B cell (primary cell): ENCODE measurements at regions not wholly inside any gene's neighbourhood (a gene's known extent, or its start where the extent isn't known, plus 50 kb on each side); places are given as distances from the start of the nearest gene placed in this dataset.

Source experiments
- ATAC-seq: fragments of 200-7000 bp; cut with Tn5 transposase; one replicate; pipeline ENCODE4 v1.10.0; 2021; ENCODE audit warnings: low read depth, mild to moderate bottlenecking, moderate number of reproducible peaks, moderate library complexity
- CTCF ChIA-PET: fragments of 350-600 bp; sonication (Branson Sonifier 250); formaldehyde crosslinking; loops from one replicate; lab custom pipeline; 2021; ENCODE audit warnings: antibody characterized with exemption, inconsistent platforms; lab: Charles Lee
- POLR2A ChIA-PET: fragments of 350-600 bp; sonication (Branson Sonifier 250); formaldehyde crosslinking; loops from one replicate; lab custom pipeline; 2021; ENCODE audit warnings: antibody characterized with exemption; lab: Charles Lee
- DNase-seq: peaks from one replicate; pipeline ENCODE4 v3.0.0; 2013
- H2AFZ ChIP-seq: 2 replicates; pipeline ENCODE4 v1.6.1; 2012; ENCODE audit warnings: mild to moderate bottlenecking, low read depth, low read length; ENCODE audit not compliant: insufficient read depth, poor library complexity, severe bottlenecking
- H3K27ac ChIP-seq, 2 donors: 1 replicate in 1 of 2; 2 replicates in 1 of 2; pipeline ENCODE4 v1.5.1; 2012 to 2013; ENCODE audit warnings: low read length in 2 of 2, mild to moderate bottlenecking in 2 of 2, moderate library complexity in 1 of 2
- H3K27me3 ChIP-seq, 4 experiments: fragments of 200-600 bp in 1 of 4; sonication (generic) in 1 of 4; replicated peaks in 1 of 4; 1 replicate in 2 of 4; 2 replicates in 2 of 4; pipeline versions ENCODE4 v1.6.1 to v1.7.0; 2013 to 2016; ENCODE audit warnings: low read length in 3 of 4, mild to moderate bottlenecking in 2 of 4, mixed read lengths in 1 of 4, moderate library complexity in 1 of 4; ENCODE audit not compliant: insufficient read depth in 4 of 4, control insufficient read depth in 3 of 4; ENCODE audit errors: control extremely low read depth in 1 of 4
- H3K36me3 ChIP-seq, 2 experiments: replicated peaks in 1 of 2; 1 replicate in 1 of 2; 2 replicates in 1 of 2; pipeline versions ENCODE4 v1.6.1 to v1.7.1; 2013; ENCODE audit warnings: low read length in 1 of 2; ENCODE audit not compliant: insufficient read depth in 2 of 2, control insufficient read depth in 1 of 2; ENCODE audit errors: control extremely low read depth in 1 of 2, extremely low read depth in 1 of 2
- H3K4me1 ChIP-seq, 2 donors: fragments of 200-600 bp in 1 of 2; sonication (generic) in 1 of 2; 1 replicate in 1 of 2; 2 replicates in 1 of 2; pipeline versions ENCODE4 v1.5.1 to v1.6.1; 2013 to 2017; ENCODE audit warnings: low read length in 2 of 2; ENCODE audit not compliant: control insufficient read depth in 2 of 2, insufficient read depth in 2 of 2
- H3K4me2 ChIP-seq: replicated peaks from 2 replicates; pipeline ENCODE3; 2012; ENCODE audit warnings: mild to moderate bottlenecking, low read depth, low read length; ENCODE audit not compliant: poor library complexity, severe bottlenecking
- H3K4me3 ChIP-seq, 5 experiments: fragments of 200-600 bp in 1 of 5; sonication (generic) in 1 of 5; 1 replicate in 3 of 5; 2 replicates in 2 of 5; pipeline versions ENCODE4 v1.5.1 to v1.7.0; 2011 to 2016; ENCODE audit warnings: low read length in 4 of 5, mild to moderate bottlenecking in 4 of 5, low read depth in 2 of 5, control low read depth in 1 of 5, moderate library complexity in 1 of 5; ENCODE audit not compliant: insufficient read depth in 1 of 5; ENCODE audit errors: control extremely low read depth in 1 of 5, extremely low read depth in 1 of 5
- H3K79me2 ChIP-seq: fragments of 200-600 bp; sonication (generic); one replicate; pipeline ENCODE4 v1.6.0; 2016; ENCODE audit warnings: low read length; ENCODE audit not compliant: control insufficient read depth, insufficient read depth
- H3K9ac ChIP-seq: fragments of 200-600 bp; sonication (generic); 2 replicates; pipeline ENCODE4 v1.6.1; 2017; ENCODE audit warnings: mild to moderate bottlenecking, low read length, moderate library complexity
- H3K9me3 ChIP-seq, 3 donors: one replicate each; pipeline versions ENCODE4 v1.6.1 to v1.7.1; 2013; ENCODE audit warnings: low read length in 2 of 3; ENCODE audit not compliant: control insufficient read depth in 2 of 3, insufficient read depth in 1 of 3; ENCODE audit errors: control extremely low read depth in 1 of 3
- H4K20me1 ChIP-seq: 2 replicates; pipeline ENCODE4 v1.6.0; 2012; ENCODE audit warnings: mild to moderate bottlenecking, low read length; ENCODE audit not compliant: insufficient read depth, control insufficient read depth, poor library complexity, severe bottlenecking
- H3K27ac Mint-ChIP-seq: one replicate; pipeline ENCODE4 v1.8.0; 2021; ENCODE audit warnings: mixed read lengths
- H3K27me3 Mint-ChIP-seq: one replicate; pipeline ENCODE4 v1.8.0; 2021; ENCODE audit warnings: mixed read lengths
- H3K4me1 Mint-ChIP-seq: one replicate; pipeline ENCODE4 v1.8.0; 2021; ENCODE audit warnings: mixed read lengths
- H3K4me3 Mint-ChIP-seq: one replicate; pipeline ENCODE4 v1.8.0; 2021; ENCODE audit warnings: mixed read lengths
- H3K9me3 Mint-ChIP-seq: one replicate; pipeline ENCODE4 v1.8.0; 2022; ENCODE audit warnings: mixed read lengths; ENCODE audit not compliant: insufficient read depth
- CTCF ChIP-seq: fragments of 200-600 bp; IDR thresholded peaks from one replicate; pipeline ENCODE4 v1.8.0; 2022; ENCODE audit warnings: antibody characterized with exemption, mild to moderate bottlenecking
- EZH2 ChIP-seq: IDR thresholded peaks from 2 replicates; pipeline ENCODE4 v1.6.1; 2012; ENCODE audit warnings: borderline replicate concordance, low read depth, mild to moderate bottlenecking, moderate library complexity, low read length; ENCODE audit not compliant: insufficient read depth, poor library complexity, severe bottlenecking
- WGBS: methylation state at CpG from one replicate; pipeline ENCODE4 v1.1.5; 2013; ENCODE audit warnings: missing lambda C conversion rate; ENCODE audit not compliant: insufficient coverage; 5-methylcytosine and 5-hydroxymethylcytosine counted together
- intact Hi-C: fragments of 100-400 bp; cut with micrococcal nuclease; formaldehyde crosslinking; loops from one replicate; pipeline ENCODE4 v1.10.0; 2022

GRCh38 chr6:167759206-167759605, 67.5 kb upstream of the AFDN start:
- Mint-ChIP-seq H3K27ac (no peak overlapping the region), H3K4me3 (no peak overlapping the region), H3K4me1 (no peaks in the 10 kb centered on the region), H3K9me3 (no peaks in the 10 kb centered on the region), H3K27me3 (peaks cover 20% of the 10 kb centered on the region)
- Histone ChIP-seq H3K4me1 (no peaks in the 10 kb centered on the region), H3K79me2 (no peaks in the 10 kb centered on the region), H3K27me3 (peaks cover 0 to 3% (median 0%) of the 10 kb centered on the region in 4 experiments), H3K4me3 (no peak overlapping the region), H3K9me3 (peaks cover 0 to 6% (median 0%) of the 10 kb centered on the region in 3 donors), H3K36me3 (no peaks in the 10 kb centered on the region), H3K9ac (no peak overlapping the region), H4K20me1 (no peaks in the 10 kb centered on the region), H2AFZ (no peak overlapping the region), H3K4me2 (no peak overlapping the region), H3K27ac (no peak overlapping the region)
- ATAC-seq (no peak), DNase-seq (no peak)
- TF ChIP-seq EZH2 (no peak), CTCF (no peak)
- 92% methylated on average over 8 of the region's 8 CpGs for WGBS
- intact Hi-C loops: no loop called here
- ChIA-PET CTCF (no interaction called here), POLR2A (no interaction called here)

- Histone ChIP-seq H3K27ac (no peak overlapping the region), H3K9ac (no peak overlapping the region), H2AFZ (no peak overlapping the region), H3K4me3 (no peak overlapping the region), H3K27me3 (peaks cover 0 to 3% (median 0%) of the 10 kb centered on the region in 4 experiments), H3K4me1 (no peaks in the 10 kb centered on the region), H3K36me3 (no peaks in the 10 kb centered on the region), H4K20me1 (no peaks in the 10 kb centered on the region), H3K79me2 (no peaks in the 10 kb centered on the region), H3K4me2 (no peak overlapping the region), H3K9me3 (no peaks in the 10 kb centered on the region)
- H3K27me3 Mint-ChIP-seq: peaks cover 20% of the 10 kb centered on the region
- H3K4me1 Mint-ChIP-seq: no peaks in the 10 kb centered on the region
- 91% methylated on average over 17 of the region's 17 CpGs for WGBS
- H3K27ac Mint-ChIP-seq: no peak overlapping the region
- no peak overlapping the region for H3K4me3 Mint-ChIP-seq
- DNase-seq: no peak
- no peaks in the 10 kb centered on the region for H3K9me3 Mint-ChIP-seq
- CTCF ChIA-PET: no interaction called here
- POLR2A ChIA-PET: no interaction called here
- no peak for ATAC-seq
- no peak for TF ChIP-seq CTCF
- TF ChIP-seq EZH2: no peak
- intact Hi-C loops: no loop called here
These were observed 66.8 kb upstream of the AFDN start for GRCh38 chr6:167759912-167760311.
